ENCODE measurements at regions not wholly inside any gene's neighbourhood (a gene's known extent, or its start where the extent isn't known, plus 50 kb on each side); places are given as distances from the start of the nearest gene placed in this dataset.

DNA sequence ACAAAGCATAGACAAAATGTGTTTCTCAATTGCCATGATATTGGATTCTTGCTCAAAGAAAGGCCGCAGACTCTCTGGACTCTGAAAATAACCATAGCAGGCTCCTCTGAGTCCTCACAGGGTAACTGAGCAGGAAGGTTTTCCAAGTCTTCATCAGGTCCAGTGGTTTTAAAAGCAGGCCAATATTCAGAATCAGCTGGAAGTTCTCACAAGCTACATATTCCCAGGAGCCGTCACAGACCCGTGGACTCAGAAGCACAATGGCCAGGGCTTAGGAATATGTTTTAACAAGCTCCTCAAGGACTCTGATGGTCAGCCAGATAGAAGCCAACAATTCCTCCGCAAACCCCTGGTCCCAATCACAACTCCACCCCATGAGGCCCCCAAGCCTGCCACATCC lies 256.1 kb upstream of the ADAMTS9 start:
- TF ChIP-seq, protein P1, sequence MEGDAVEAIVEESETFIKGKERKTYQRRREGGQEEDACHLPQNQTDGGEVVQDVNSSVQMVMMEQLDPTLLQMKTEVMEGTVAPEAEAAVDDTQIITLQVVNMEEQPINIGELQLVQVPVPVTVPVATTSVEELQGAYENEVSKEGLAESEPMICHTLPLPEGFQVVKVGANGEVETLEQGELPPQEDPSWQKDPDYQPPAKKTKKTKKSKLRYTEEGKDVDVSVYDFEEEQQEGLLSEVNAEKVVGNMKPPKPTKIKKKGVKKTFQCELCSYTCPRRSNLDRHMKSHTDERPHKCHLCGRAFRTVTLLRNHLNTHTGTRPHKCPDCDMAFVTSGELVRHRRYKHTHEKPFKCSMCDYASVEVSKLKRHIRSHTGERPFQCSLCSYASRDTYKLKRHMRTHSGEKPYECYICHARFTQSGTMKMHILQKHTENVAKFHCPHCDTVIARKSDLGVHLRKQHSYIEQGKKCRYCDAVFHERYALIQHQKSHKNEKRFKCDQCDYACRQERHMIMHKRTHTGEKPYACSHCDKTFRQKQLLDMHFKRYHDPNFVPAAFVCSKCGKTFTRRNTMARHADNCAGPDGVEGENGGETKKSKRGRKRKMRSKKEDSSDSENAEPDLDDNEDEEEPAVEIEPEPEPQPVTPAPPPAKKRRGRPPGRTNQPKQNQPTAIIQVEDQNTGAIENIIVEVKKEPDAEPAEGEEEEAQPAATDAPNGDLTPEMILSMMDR (IDR thresholded peaks at IDR 0.05), result no peak
- no peak for TF ChIP-seq SMAD4 (CRISPR knock-in tag; IDR thresholded peaks at IDR 0.05)
- TF ChIP-seq ZNF416 (CRISPR knock-in tag; IDR thresholded peaks at IDR 0.05), result no peak
- TF ChIP-seq ZNF121 (CRISPR knock-in tag; IDR thresholded peaks at IDR 0.05), result no peak
- TF ChIP-seq EMX1 (CRISPR knock-in tag; IDR thresholded peaks at IDR 0.05), result no peak
- TF ChIP-seq, protein P2, sequence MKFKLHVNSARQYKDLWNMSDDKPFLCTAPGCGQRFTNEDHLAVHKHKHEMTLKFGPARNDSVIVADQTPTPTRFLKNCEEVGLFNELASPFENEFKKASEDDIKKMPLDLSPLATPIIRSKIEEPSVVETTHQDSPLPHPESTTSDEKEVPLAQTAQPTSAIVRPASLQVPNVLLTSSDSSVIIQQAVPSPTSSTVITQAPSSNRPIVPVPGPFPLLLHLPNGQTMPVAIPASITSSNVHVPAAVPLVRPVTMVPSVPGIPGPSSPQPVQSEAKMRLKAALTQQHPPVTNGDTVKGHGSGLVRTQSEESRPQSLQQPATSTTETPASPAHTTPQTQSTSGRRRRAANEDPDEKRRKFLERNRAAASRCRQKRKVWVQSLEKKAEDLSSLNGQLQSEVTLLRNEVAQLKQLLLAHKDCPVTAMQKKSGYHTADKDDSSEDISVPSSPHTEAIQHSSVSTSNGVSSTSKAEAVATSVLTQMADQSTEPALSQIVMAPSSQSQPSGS (CRISPR knock-in tag; IDR thresholded peaks at IDR 0.05; ENCODE audit: borderline replicate concordance, low read depth), result no peak
- no peak for TF ChIP-seq TEAD1 (CRISPR knock-in tag; IDR thresholded peaks at IDR 0.05)
- no peak for TF ChIP-seq CBFB (CRISPR knock-in tag; IDR thresholded peaks at IDR 0.05; ENCODE audit: low read depth)

Data from WTC11 (cell line).